Mucosa of descending colon (tissue), 3 donors: ENCODE measurements at regions not wholly inside any gene's neighbourhood (a gene's known extent, or its start where the extent isn't known, plus 50 kb on each side); places are given as distances from the start of the nearest gene placed in this dataset.

Experiments
- ATAC-seq: fragments of 200-7000 bp; cut with Tn5 transposase; one replicate; pipeline ENCODE4 v1.9.1; 2020; ENCODE audit warnings: mild to moderate bottlenecking, moderate library complexity
- DNase-seq, 3 donors: peaks; one replicate each; pipeline ENCODE4 v3.0.0-alpha.2; 2020
- H3K36me3 ChIP-seq: fragments of 200-600 bp; one replicate; pipeline ENCODE4 v1.8.0; 2021; ENCODE audit warnings: low read depth, mild to moderate bottlenecking
- H3K4me1 ChIP-seq: fragments of 200-600 bp; one replicate; pipeline ENCODE4 v1.8.0; 2021; ENCODE audit warnings: low read depth, mild to moderate bottlenecking
- H3K4me3 ChIP-seq: fragments of 200-600 bp; one replicate; pipeline ENCODE4 v1.8.0; 2021; ENCODE audit warnings: mild to moderate bottlenecking
- H3K9me3 ChIP-seq: fragments of 200-600 bp; one replicate; pipeline ENCODE4 v1.8.0; 2021; ENCODE audit warnings: mild to moderate bottlenecking
- intact Hi-C, 2 donors: fragments of 100-400 bp; cut with DNase I in 1 of 2; cut with micrococcal nuclease in 1 of 2; formaldehyde crosslinking; loops; one replicate each; pipeline versions ENCODE4 v1.11.0 to v1.11.1; 2022; cut with DNase I, micrococcal nuclease
- TF ChIP-seq, protein P1 (sequence below): fragments of 200-600 bp; IDR thresholded peaks from one replicate; pipeline ENCODE4 v1.8.0; 2022; ENCODE audit warnings: antibody characterized with exemption, mild to moderate bottlenecking
- donor health status: DM: no; HTN: no; CAD: no; lungs with moderate emphysema.
- donor health status: DM: no; HTN: no; CAD: no.
- donor health status: DM: no; HTN: yes; CAD: no.

DNA sequence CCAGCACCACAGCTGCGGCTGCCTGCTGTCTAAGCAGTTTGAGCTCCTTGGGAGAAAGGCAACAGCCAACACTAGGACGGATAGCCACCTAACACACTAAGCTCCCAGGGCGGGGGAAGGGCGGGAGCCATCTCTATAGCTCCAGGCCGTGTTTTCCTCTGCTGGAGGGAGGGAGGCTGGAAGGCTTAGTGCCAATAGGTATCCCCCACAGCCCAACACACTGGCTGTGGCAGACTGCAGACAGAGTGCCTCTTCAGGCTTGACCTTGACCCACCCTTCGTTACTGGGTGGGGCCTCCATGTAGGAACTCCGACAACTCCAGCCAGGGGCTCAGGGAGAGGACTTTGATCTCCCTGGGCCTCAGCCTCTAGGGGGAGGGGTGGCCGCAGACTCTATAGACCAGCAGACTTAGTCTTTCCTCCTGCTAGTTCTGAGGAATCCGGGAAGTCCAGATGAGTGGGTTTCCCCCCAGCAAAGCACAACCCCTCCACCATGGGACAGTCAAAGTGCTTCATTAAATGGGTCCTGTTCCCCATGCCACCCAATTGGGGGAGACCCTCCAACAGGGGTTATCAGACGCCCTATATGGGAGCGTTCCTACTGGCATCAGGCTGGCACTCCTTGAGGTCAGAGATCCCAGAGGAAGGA, 314.4 kb upstream of the MKI67 start:
- ATAC-seq (no peak), DNase-seq (no peak)
- H3K4me1 ChIP-seq = no peaks in the 10 kb centered on the region
- H3K36me3 ChIP-seq = no peaks in the 10 kb centered on the region
- no peak overlapping the region for H3K4me3 ChIP-seq
- H3K9me3 ChIP-seq = no peaks in the 10 kb centered on the region
- TF ChIP-seq, protein P1, sequence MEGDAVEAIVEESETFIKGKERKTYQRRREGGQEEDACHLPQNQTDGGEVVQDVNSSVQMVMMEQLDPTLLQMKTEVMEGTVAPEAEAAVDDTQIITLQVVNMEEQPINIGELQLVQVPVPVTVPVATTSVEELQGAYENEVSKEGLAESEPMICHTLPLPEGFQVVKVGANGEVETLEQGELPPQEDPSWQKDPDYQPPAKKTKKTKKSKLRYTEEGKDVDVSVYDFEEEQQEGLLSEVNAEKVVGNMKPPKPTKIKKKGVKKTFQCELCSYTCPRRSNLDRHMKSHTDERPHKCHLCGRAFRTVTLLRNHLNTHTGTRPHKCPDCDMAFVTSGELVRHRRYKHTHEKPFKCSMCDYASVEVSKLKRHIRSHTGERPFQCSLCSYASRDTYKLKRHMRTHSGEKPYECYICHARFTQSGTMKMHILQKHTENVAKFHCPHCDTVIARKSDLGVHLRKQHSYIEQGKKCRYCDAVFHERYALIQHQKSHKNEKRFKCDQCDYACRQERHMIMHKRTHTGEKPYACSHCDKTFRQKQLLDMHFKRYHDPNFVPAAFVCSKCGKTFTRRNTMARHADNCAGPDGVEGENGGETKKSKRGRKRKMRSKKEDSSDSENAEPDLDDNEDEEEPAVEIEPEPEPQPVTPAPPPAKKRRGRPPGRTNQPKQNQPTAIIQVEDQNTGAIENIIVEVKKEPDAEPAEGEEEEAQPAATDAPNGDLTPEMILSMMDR = no peak
- intact Hi-C loops = no loop called here

DNA sequence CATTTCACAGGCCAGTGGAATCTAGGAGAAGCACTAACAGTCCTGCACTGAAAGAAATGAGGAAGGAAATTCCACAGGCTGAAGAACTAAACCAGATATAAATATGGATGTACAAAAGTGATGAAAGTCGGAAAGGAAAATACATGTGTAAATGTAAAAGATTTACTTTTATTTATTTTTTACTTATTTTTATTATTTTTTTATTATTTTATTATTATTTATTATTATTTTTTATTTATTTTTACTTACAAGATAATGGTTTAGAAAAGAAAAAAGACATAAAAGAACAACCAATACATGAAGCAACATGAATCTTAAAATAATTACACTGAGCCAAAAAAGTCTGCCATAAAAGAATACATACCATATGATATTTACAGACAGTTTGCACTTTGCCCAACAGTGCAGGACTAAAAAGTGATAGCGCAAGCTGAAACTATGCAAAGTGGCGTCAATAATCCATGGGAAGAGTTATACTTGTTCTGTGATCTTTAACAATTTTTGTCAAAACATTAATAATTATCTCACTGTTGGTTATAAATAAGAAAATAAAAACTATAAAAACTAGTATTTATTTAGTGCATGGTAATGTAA, 317.8 kb upstream of the MKI67 start:
- no peak for ATAC-seq
- no peak for DNase-seq
- Histone ChIP-seq H3K4me1 (no peaks in the 10 kb centered on the region), H3K36me3 (no peaks in the 10 kb centered on the region), H3K4me3 (no peak overlapping the region), H3K9me3 (no peaks in the 10 kb centered on the region)
- intact Hi-C loops = no loop called here
- TF ChIP-seq, protein P1 = no peak

GRCh38 chr10:128448796-128449195, 322.6 kb upstream of the MKI67 start:
- no peak for ATAC-seq
- no peaks in the 10 kb centered on the region for H3K9me3 ChIP-seq
- DNase-seq = no peak
- no peaks in the 10 kb centered on the region for H3K4me1 ChIP-seq
- no peaks in the 10 kb centered on the region for H3K36me3 ChIP-seq
- H3K4me3 ChIP-seq = no peak overlapping the region
- TF ChIP-seq, protein P1 = no peak
- intact Hi-C loops = no loop called here

DNA sequence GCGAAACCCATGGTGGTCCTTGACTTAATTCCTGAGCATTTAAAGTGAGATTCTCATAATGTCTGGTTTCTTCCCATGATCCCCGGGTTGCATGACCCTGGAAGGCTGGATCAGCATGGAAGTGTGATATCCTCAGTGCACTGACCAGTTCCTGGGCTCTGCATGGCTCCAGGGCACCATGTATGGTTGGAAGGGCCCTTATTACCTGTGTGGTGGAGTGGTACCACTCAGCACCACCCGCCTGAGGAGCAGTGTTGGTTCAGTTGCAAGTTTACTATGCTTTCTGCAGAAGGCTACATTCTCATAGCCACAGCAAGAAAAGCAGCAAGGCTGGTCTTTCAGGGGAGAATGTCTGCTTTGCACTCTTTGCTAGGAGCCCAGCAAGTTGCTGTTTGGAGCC, 325.7 kb upstream of the MKI67 start:
- TF ChIP-seq, protein P1 = no peak
- DNase-seq (no peak), ATAC-seq (no peak)
- intact Hi-C loops = no loop called here
- Histone ChIP-seq H3K36me3 (no peaks in the 10 kb centered on the region), H3K4me3 (no peak overlapping the region), H3K9me3 (no peaks in the 10 kb centered on the region), H3K4me1 (no peaks in the 10 kb centered on the region)

- intact Hi-C loops = no loop called here
- TF ChIP-seq, protein P1 = no peak
- Histone ChIP-seq H3K4me3 (no peak overlapping the region), H3K9me3 (no peaks in the 10 kb centered on the region), H3K36me3 (no peaks in the 10 kb centered on the region), H3K4me1 (no peaks in the 10 kb centered on the region)
- DNase-seq (no peak), ATAC-seq (no peak)
Observed at GRCh38 chr10:128456271-128456670, 330.0 kb upstream of the MKI67 start.

DNA sequence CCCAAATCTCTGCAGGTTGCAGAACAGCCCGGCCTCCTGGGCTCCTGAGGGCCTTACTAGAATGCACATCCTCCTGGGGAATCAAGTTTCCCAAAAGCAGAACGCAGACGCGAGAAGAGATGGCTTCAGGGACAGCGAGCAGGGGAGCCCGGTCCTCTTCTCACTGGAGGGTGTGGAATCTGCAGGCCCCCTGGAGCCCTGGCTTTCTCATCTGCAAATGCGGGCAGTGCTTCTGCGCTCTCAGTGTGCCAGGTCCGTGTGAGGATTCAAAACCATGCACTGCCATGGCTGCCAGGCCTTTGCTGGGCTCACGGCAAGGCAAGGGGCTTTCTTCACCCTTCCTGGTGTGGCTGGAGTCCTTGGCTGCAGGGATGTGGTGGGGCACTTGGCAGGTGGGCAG, 330.9 kb upstream of the MKI67 start:
- no peak overlapping the region for H3K4me3 ChIP-seq
- no peaks in the 10 kb centered on the region for H3K9me3 ChIP-seq
- DNase-seq = no peak
- ATAC-seq = no peak
- intact Hi-C loops = no loop called here
- no peaks in the 10 kb centered on the region for H3K36me3 ChIP-seq
- H3K4me1 ChIP-seq = no peaks in the 10 kb centered on the region
- TF ChIP-seq, protein P1 = no peak
